Fibroblast of the aortic adventitia (primary cell): ENCODE measurements at regions not wholly inside any gene's neighbourhood (a gene's known extent, or its start where the extent isn't known, plus 50 kb on each side); places are given as distances from the start of the nearest gene placed in this dataset.

Experiments used
- DNase-seq: peaks from one replicate; pipeline ENCODE4 v3.0.0-alpha.2; 2010; ENCODE audit warnings: low read depth
- H3K4me3 ChIP-seq: 2 replicates; pipeline ENCODE4 v1.5.1; 2011; ENCODE audit warnings: low read depth, mild to moderate bottlenecking, control low read depth, low read length, moderate library complexity
- CTCF ChIP-seq: IDR thresholded peaks from 2 replicates; pipeline ENCODE4 v1.5.1; 2011; ENCODE audit warnings: mild to moderate bottlenecking, low read length, control low read depth, inconsistent platforms; ENCODE audit not compliant: insufficient read depth

DNA sequence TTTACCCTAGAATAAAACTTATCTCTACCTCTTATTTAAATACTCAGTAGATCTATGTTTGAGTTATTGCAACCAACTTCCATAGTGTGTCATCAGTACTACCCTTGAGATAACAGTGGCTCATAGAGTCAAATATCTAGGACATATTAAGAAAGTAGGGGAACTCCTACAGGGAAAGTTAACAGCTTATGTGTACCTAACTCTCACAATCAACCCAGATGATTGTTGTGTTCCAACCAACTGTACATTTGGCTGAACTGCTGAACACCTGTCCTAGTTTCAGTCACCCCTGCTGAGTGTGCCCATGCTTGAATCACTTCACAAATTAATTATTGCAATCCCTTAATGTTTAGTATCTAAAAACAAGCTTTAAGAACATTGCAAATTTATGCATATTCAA lies 244.2 kb upstream of the GRID2 start:
- TF ChIP-seq CTCF, result no peak
- no peak for DNase-seq
- no peak overlapping the region for H3K4me3 ChIP-seq

- no peak for TF ChIP-seq CTCF
- no peak overlapping the region for H3K4me3 ChIP-seq
- no peak for DNase-seq
These were observed 243.4 kb upstream of the GRID2 start for GRCh38 chr4:92060333-92060732.

DNA sequence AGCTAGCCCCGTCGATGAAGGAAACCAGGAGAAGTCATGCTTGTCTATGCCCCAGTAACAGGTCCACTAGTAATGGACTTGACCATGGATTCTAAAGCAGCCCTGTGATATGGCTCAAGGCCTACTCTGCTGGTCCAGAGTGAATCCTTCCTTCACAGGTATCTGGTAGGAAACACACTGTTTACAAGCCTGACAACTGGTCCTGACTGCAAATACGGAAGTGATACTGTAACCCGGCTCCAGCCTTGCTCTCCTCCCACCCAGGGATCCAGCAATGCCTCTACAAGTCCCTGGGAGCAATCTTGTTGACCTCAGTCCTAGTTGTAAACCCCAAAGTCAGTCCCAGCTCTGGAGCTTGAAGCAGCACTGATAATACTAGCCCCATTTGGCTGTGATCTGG lies 239.2 kb upstream of the GRID2 start:
- H3K4me3 ChIP-seq, result no peak overlapping the region

GRCh38 chr4:92066485-92066884 lies 237.3 kb upstream of the GRID2 start:
- TF ChIP-seq CTCF, result no peak
- no peak overlapping the region for H3K4me3 ChIP-seq

More for the DNA sequence above, 239.2 kb upstream of the GRID2 start:
- no peak for DNase-seq
- no peak for TF ChIP-seq CTCF

GRCh38 chr4:92071587-92071986 lies 232.2 kb upstream of the GRID2 start:
- H3K4me3 ChIP-seq, result no peak overlapping the region
- no peak for DNase-seq
- no peak for TF ChIP-seq CTCF

More at GRCh38 chr4:92066485-92066884, 237.3 kb upstream of the GRID2 start:
- DNase-seq, result no peak

- no peak for TF ChIP-seq CTCF
- no peak overlapping the region for H3K4me3 ChIP-seq
- no peak for DNase-seq
These were observed 228.9 kb upstream of the GRID2 start for GRCh38 chr4:92074839-92075238.

GRCh38 chr4:92090887-92091286 lies 212.9 kb upstream of the GRID2 start:
- H3K4me3 ChIP-seq, result no peak overlapping the region
- no peak for TF ChIP-seq CTCF
- DNase-seq, result no peak
